Endothelial cell (in vitro differentiated cells): ENCODE measurements at regions not wholly inside any gene's neighbourhood (a gene's known extent, or its start where the extent isn't known, plus 50 kb on each side); places are given as distances from the start of the nearest gene placed in this dataset.
"Not testable (repeated sequence)": the region's sequence is repeated elsewhere in the genome, so short reads cannot be mapped to it uniquely, and the experiment has no call there.

Source experiments
- DNase-seq: peaks from one replicate; pipeline ENCODE4 v3.0.0; 2021; ENCODE audit warnings: low spot score
- H3K27ac Mint-ChIP-seq: one replicate; pipeline ENCODE4 v1.8.0; 2021; ENCODE audit warnings: mixed read lengths, inconsistent platforms; ENCODE audit not compliant: unreplicated experiment
- H3K27me3 Mint-ChIP-seq: one replicate; pipeline ENCODE4 v1.8.0; 2021; ENCODE audit warnings: mild to moderate bottlenecking, moderate library complexity, mixed read lengths, inconsistent platforms; ENCODE audit not compliant: unreplicated experiment
- H3K36me3 Mint-ChIP-seq: one replicate; pipeline ENCODE4 v1.8.0; 2021; ENCODE audit warnings: mild to moderate bottlenecking, low read depth, mixed read lengths, inconsistent platforms; ENCODE audit not compliant: unreplicated experiment
- H3K4me1 Mint-ChIP-seq: one replicate; pipeline ENCODE4 v1.8.0; 2021; ENCODE audit warnings: mild to moderate bottlenecking, mixed read lengths, inconsistent platforms; ENCODE audit not compliant: unreplicated experiment
- H3K4me3 Mint-ChIP-seq: one replicate; pipeline ENCODE4 v1.8.0; 2021; ENCODE audit warnings: mild to moderate bottlenecking, mixed read lengths, inconsistent platforms; ENCODE audit not compliant: unreplicated experiment
- H3K9me3 Mint-ChIP-seq: one replicate; pipeline ENCODE4 v1.8.0; 2021; ENCODE audit warnings: mixed read lengths, inconsistent platforms; ENCODE audit not compliant: unreplicated experiment
- TF ChIP-seq, protein P1 (sequence below): fragments of 200-600 bp; sonication (generic); IDR thresholded peaks from one replicate; pipeline ENCODE4 v1.5.0; 2021; ENCODE audit warnings: antibody characterized with exemption; ENCODE audit not compliant: unreplicated experiment

DNA sequence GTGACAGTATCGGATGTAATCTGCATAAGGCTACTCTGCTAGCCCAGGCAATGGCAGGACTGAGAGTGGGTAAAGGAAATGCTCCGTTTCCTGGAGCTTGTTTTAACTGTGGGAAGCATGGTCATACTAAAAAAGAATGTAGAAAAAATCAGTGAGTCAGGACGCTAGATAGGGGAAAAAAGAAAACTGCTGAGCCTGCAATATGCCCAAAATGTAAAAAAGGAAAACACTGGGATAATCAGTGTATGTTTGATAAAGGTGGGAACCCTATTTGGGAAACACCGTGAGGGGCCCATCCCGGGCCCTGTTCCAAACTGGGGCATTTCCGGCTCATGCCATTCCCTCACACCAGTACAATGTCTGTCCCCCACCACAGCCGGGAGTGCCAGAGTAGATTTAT lies 775.8 kb downstream of the ZPLD1 start:
- H3K4me3 Mint-ChIP-seq: no peak overlapping the region
- no peak for DNase-seq
- TF ChIP-seq, protein P1, sequence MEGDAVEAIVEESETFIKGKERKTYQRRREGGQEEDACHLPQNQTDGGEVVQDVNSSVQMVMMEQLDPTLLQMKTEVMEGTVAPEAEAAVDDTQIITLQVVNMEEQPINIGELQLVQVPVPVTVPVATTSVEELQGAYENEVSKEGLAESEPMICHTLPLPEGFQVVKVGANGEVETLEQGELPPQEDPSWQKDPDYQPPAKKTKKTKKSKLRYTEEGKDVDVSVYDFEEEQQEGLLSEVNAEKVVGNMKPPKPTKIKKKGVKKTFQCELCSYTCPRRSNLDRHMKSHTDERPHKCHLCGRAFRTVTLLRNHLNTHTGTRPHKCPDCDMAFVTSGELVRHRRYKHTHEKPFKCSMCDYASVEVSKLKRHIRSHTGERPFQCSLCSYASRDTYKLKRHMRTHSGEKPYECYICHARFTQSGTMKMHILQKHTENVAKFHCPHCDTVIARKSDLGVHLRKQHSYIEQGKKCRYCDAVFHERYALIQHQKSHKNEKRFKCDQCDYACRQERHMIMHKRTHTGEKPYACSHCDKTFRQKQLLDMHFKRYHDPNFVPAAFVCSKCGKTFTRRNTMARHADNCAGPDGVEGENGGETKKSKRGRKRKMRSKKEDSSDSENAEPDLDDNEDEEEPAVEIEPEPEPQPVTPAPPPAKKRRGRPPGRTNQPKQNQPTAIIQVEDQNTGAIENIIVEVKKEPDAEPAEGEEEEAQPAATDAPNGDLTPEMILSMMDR: no peak
- H3K27ac Mint-ChIP-seq: peak overlapping the region; percentile 32
- peaks cover 3% of the 10 kb centered on the region for H3K9me3 Mint-ChIP-seq
- no peaks in the 10 kb centered on the region for H3K36me3 Mint-ChIP-seq
- peaks cover 16% of the 10 kb centered on the region for H3K4me1 Mint-ChIP-seq
- peaks cover 3% of the 10 kb centered on the region for H3K27me3 Mint-ChIP-seq

DNA sequence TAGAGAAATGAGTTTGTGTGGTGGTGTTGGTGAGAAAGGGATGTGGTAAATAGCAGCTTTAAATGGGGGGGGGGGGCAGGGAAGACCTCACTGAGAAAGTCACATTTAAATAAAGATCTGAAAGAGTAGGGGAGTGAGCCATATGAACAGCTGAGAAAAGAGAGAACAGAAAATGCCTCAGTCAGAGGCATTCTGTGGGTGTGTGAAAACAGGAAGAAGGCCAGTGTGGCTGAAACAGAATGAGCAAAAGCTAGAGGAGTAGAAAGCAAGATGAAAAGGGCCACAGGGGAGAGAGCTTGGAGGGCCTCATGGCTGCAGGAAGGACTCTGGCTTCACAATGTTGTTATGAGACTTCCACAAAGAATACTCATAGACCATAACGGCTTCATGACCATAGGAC lies 783.3 kb downstream of the ZPLD1 start:
- Mint-ChIP-seq H3K27me3 (peaks cover 1% of the 10 kb centered on the region), H3K27ac (no peak overlapping the region), H3K4me1 (peaks cover 3% of the 10 kb centered on the region), H3K4me3 (no peak overlapping the region), H3K9me3 (peaks cover 3% of the 10 kb centered on the region), H3K36me3 (no peaks in the 10 kb centered on the region)
- DNase-seq: no peak
- TF ChIP-seq, protein P1: no peak

DNA sequence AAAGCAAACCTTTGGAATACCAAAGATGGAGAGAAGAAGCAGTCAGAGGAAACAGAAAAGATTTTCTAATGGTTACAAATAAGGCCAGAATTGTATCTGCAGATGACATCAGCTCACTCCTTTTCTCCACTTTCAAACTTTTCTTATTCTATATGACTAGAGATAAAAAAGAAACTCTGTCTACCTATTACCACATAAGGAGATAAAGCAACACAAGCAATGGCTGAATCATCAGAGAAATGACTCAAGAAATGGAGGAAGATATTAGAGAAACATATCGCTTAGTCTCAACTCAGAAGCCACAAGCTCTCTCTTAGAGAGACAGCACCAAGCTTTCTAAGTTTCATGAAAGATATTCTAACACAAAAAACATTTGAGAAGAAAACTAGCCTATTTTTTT lies 784.0 kb downstream of the ZPLD1 start:
- H3K4me3 Mint-ChIP-seq: no peak overlapping the region
- TF ChIP-seq, protein P1: no peak
- no peaks in the 10 kb centered on the region for H3K36me3 Mint-ChIP-seq
- DNase-seq: no peak
- peaks cover 3% of the 10 kb centered on the region for H3K9me3 Mint-ChIP-seq
- H3K27ac Mint-ChIP-seq: no peak overlapping the region
- peaks cover 1% of the 10 kb centered on the region for H3K27me3 Mint-ChIP-seq
- peaks cover 3% of the 10 kb centered on the region for H3K4me1 Mint-ChIP-seq

DNA sequence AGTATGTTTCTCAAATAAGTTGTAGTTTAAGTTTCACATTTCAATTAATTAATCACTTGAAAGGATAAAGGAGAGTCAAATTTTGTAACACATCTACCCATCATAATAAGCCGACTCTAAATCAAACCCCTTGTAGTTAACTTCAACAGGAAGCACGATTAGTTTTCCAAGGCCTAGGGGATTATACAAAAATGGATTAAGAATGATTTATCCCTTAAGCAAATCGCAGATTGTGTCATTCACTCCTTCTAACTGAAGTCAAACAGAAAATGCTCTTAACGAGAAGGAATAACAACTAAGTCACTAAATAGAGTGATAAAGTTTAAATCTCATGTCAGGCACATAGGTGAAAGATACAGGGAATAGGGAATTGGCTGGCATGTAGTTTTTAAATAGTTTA lies 792.8 kb downstream of the ZPLD1 start:
- no peaks in the 10 kb centered on the region for H3K27me3 Mint-ChIP-seq

DNA sequence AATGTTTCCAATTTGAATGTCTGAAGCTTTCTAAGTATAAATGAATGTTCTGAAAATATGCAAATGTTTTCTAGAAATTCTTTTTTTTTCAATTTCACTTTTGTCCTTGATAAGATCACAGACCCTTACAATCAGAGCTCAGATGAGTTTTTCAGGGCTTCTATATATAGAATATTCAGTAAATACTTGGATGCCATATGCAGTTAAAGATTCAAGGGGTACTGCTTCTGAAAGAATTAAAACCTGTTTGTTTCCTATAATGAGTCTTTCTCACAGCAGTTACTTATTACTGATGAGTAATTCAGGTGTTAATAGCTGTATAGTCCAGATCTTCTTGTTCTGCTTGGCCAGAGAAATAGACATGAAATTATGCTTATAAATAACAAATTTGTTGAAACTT lies 812.6 kb downstream of the ZPLD1 start:
- no peak for DNase-seq
- TF ChIP-seq, protein P1: no peak
- no peak overlapping the region for H3K27ac Mint-ChIP-seq
- no peaks in the 10 kb centered on the region for H3K36me3 Mint-ChIP-seq
- no peak overlapping the region for H3K4me3 Mint-ChIP-seq
- H3K4me1 Mint-ChIP-seq: peaks cover 7% of the 10 kb centered on the region
- H3K9me3 Mint-ChIP-seq: no peaks in the 10 kb centered on the region
- no peaks in the 10 kb centered on the region for H3K27me3 Mint-ChIP-seq

More for the DNA sequence above, 792.8 kb downstream of the ZPLD1 start:
- no peak for DNase-seq
- H3K4me3 Mint-ChIP-seq: no peak overlapping the region
- TF ChIP-seq, protein P1: no peak
- H3K9me3 Mint-ChIP-seq: no peaks in the 10 kb centered on the region
- no peaks in the 10 kb centered on the region for H3K4me1 Mint-ChIP-seq
- H3K27ac Mint-ChIP-seq: no peak overlapping the region
- no peaks in the 10 kb centered on the region for H3K36me3 Mint-ChIP-seq

DNA sequence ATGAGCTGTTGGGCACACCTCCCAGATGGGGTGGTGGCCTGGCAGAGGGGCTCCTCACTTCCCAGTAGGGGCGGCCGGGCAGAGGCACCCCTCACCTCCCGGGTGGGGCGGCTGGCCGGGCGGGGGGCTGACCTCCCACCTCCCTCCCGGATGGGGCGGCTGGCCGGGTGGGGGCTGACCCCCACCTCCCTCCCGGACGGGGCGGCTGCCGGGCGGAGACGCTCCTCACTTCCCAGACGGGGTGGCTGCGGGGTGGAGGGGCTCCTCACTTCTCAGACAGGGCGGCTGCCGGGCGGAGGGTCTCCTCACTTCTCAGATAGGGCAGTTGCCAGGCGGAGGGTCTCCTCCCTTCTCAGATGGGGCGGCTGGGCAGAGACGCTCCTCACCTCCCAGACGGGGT lies 820.0 kb downstream of the ZPLD1 start:
- H3K4me3 Mint-ChIP-seq, H3K27ac Mint-ChIP-seq, DNase-seq, H3K9me3 Mint-ChIP-seq, H3K4me1 Mint-ChIP-seq, H3K27me3 Mint-ChIP-seq, H3K36me3 Mint-ChIP-seq: not testable (repeated sequence)
